NCI-H226 (cell line): ENCODE measurements at regions not wholly inside any gene's neighbourhood (a gene's known extent, or its start where the extent isn't known, plus 50 kb on each side); places are given as distances from the start of the nearest gene placed in this dataset.

Experiments
- DNase-seq: peaks from one replicate; pipeline ENCODE4 v3.0.0-alpha.2; 2015

- DNase-seq = no peak
These were observed 53.8 kb downstream of the ADM start for GRCh38 chr11:10358696-10359095.

GRCh38 chr11:10359171-10359570, 54.3 kb downstream of the ADM start:
- DNase-seq = no peak

- no peak for DNase-seq
These were observed 56.0 kb downstream of the ADM start for GRCh38 chr11:10360835-10361234.

- DNase-seq = no peak
These were observed 60.2 kb downstream of the ADM start for GRCh38 chr11:10365045-10365444.

- peak; percentile 93 for DNase-seq
These were observed 61.9 kb downstream of the ADM start for GRCh38 chr11:10366568-10367331.

- DNase-seq = no peak
These were observed 67.2 kb downstream of the ADM start for GRCh38 chr11:10371926-10372641.

- no peak for DNase-seq
These were observed 68.5 kb downstream of the ADM start for GRCh38 chr11:10373340-10373739.

GRCh38 chr11:10373929-10374328, 69.1 kb downstream of the ADM start:
- DNase-seq = no peak

- no peak for DNase-seq
These were observed 69.5 kb downstream of the ADM start for GRCh38 chr11:10374386-10374785.

- peak; percentile 92 for DNase-seq
These were observed 70.6 kb downstream of the ADM start for GRCh38 chr11:10375280-10375971.

GRCh38 chr11:10376061-10376460, 71.2 kb downstream of the ADM start:
- DNase-seq = no peak

- DNase-seq = no peak
These were observed 72.3 kb downstream of the ADM start for GRCh38 chr11:10377183-10377582.

GRCh38 chr11:10378362-10378761, 73.5 kb downstream of the ADM start:
- no peak for DNase-seq

- no peak for DNase-seq
These were observed 74.1 kb downstream of the ADM start for GRCh38 chr11:10379022-10379421.

GRCh38 chr11:10379426-10379825, 74.6 kb downstream of the ADM start:
- peak; percentile 24 for DNase-seq

GRCh38 chr11:10379871-10380568, 75.0 kb upstream of the AMPD3 start:
- peak; percentile 31 for DNase-seq

- DNase-seq = no peak
These were observed 74.1 kb upstream of the AMPD3 start for GRCh38 chr11:10380921-10381320.

- no peak for DNase-seq
These were observed 73.3 kb upstream of the AMPD3 start for GRCh38 chr11:10381736-10382135.

- peak; percentile 13 for DNase-seq
These were observed 72.5 kb upstream of the AMPD3 start for GRCh38 chr11:10382518-10382917.

GRCh38 chr11:10385696-10386095, 69.4 kb upstream of the AMPD3 start:
- DNase-seq = no peak

GRCh38 chr11:10386361-10386760, 68.7 kb upstream of the AMPD3 start:
- DNase-seq = no peak

- no peak for DNase-seq
These were observed 68.2 kb upstream of the AMPD3 start for GRCh38 chr11:10386861-10387205.
